ENCODE measurements at regions not wholly inside any gene's neighbourhood (a gene's known extent, or its start where the extent isn't known, plus 50 kb on each side); places are given as distances from the start of the nearest gene placed in this dataset.
A peak's percentile ranks its signal among the peaks of the same experiment; 100 is the strongest.

GRCh38 chr22:22397292-22397870 lies 111.2 kb downstream of the ZNF280B start:
- peak; percentile 62 for DNase-seq
- Histone ChIP-seq H3K27me3 (no peaks in the 10 kb centered on the region), H3K36me3 (no peaks in the 10 kb centered on the region), H3K9me3 (peaks cover 8% of the 10 kb centered on the region), H3K4me3 (no peak overlapping the region)

DNA sequence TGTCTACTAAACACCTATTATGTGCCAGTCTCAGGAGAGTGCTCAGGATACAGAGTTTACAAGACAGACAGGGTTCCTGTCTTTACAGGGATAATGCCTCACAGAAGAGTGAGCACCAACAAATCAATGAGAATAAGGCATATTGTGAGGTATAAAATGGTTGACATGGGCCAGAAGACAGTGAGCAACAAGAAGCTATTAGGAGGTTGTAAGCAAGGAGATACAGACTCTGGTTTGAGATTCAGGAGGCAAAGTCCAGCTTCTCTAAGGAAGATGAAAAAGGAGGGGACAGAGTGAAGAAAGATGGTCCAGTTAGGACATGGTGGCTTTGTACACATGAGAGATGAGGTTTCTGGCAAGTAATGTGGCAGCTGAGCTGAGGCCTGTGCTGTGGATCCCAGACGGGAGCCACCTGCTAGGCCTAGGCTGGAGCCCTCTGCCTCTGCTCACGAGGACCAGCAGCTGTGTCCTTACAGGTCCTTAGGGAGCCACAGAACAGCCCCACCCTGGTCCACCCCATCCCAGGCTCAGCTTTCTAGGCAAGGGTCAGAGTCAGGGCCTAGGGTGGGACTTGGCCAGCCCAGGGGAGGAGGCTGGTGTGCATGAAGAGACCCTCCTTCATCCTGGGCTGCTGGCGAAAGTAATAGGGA lies 110.5 kb downstream of the ZNF280B start:
- Histone ChIP-seq H3K27me3 (no peaks in the 10 kb centered on the region), H3K9me3 (peaks cover 6% of the 10 kb centered on the region), H3K4me3 (no peak overlapping the region), H3K36me3 (no peaks in the 10 kb centered on the region)
- no peak for DNase-seq

GRCh38 chr22:22398530-22399327 lies 109.8 kb downstream of the ZNF280B start:
- Histone ChIP-seq H3K27me3 (no peaks in the 10 kb centered on the region), H3K4me3 (no peak overlapping the region), H3K9me3 (peaks cover 1% of the 10 kb centered on the region), H3K36me3 (no peaks in the 10 kb centered on the region)
- DNase-seq = no peak

DNA sequence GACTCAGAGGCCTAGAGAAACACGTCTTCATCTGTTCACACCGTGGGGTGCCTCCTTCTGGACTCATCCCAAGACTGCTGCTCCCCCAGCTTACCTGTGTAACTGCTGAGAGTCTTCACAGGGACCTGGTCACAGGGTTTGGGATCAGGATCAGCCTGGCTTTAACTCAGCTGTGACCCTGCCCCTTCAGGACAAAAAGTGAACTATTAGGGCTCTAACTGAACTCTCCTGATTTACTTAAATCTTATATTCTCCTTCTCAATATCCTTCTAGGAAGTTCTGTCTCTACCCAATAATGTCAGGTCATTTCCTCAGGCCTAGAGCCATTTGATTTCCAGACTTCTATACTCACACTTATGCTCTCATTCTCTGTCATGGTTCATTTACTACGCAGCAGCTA lies 108.4 kb downstream of the ZNF280B start:
- no peak for DNase-seq
- Histone ChIP-seq H3K9me3 (no peaks in the 10 kb centered on the region), H3K4me3 (no peak overlapping the region), H3K27me3 (no peaks in the 10 kb centered on the region), H3K36me3 (no peaks in the 10 kb centered on the region)

DNA sequence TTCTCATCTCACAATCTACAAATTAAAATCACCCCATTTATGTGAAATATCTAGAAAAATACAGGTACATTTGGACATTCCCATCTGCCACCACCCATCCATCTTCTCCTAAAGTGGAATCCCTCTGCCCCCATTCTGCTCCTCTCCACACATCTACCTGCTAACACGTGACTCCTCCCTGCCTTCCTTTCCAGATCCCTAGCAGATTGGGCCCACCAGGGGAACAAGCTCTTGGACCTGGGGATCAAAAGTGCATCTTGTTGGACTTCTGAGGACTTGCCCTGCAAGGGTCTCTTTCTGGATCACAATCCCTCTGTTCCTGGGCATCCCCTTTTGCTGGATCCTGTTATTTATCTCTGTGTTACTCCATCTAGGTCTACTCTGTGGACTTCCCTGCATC lies 107.6 kb downstream of the ZNF280B start:
- H3K9me3 ChIP-seq = no peaks in the 10 kb centered on the region
- no peaks in the 10 kb centered on the region for H3K36me3 ChIP-seq
- no peak for DNase-seq
- H3K4me3 ChIP-seq = no peak overlapping the region
- H3K27me3 ChIP-seq = no peaks in the 10 kb centered on the region

GRCh38 chr22:22401381-22401780 lies 107.2 kb downstream of the ZNF280B start:
- no peaks in the 10 kb centered on the region for H3K9me3 ChIP-seq
- no peak overlapping the region for H3K4me3 ChIP-seq
- no peak for DNase-seq
- H3K36me3 ChIP-seq = no peaks in the 10 kb centered on the region
- no peaks in the 10 kb centered on the region for H3K27me3 ChIP-seq

- Histone ChIP-seq H3K36me3 (no peaks in the 10 kb centered on the region), H3K27me3 (peaks cover 7% of the 10 kb centered on the region), H3K4me3 (no peak overlapping the region), H3K9me3 (no peaks in the 10 kb centered on the region)
- DNase-seq = no peak
These were observed 105.2 kb downstream of the ZNF280B start for GRCh38 chr22:22403306-22403705.

DNA sequence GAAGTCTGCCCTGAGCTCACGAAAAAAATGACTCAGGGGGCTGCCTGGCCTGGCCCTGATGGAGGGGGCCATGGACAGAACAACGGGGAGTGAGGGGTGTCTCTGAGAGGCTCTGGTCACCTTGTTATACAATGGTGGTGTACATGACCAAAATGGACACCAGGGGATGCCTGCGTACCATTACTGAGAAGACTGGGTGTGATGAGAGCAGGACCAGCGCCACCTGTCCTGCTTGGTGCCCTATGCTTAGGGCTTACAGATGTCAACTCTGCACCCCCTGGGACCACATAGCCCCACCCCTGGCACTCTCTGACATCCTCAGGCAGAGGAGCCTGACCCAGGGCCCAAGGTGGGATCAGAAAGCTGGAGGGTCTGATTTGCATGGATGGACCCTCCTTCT lies 104.8 kb downstream of the ZNF280B start:
- Histone ChIP-seq H3K27me3 (peaks cover 11% of the 10 kb centered on the region), H3K9me3 (no peaks in the 10 kb centered on the region), H3K36me3 (no peaks in the 10 kb centered on the region), H3K4me3 (no peak overlapping the region)
- DNase-seq = no peak

GRCh38 chr22:22404598-22405284 lies 103.8 kb downstream of the ZNF280B start:
- H3K9me3 ChIP-seq = no peaks in the 10 kb centered on the region
- peaks cover 16% of the 10 kb centered on the region for H3K27me3 ChIP-seq
- H3K4me3 ChIP-seq = no peak overlapping the region
- no peaks in the 10 kb centered on the region for H3K36me3 ChIP-seq
- no peak for DNase-seq

GRCh38 chr22:22406445-22407027 lies 102.0 kb downstream of the ZNF280B start:
- no peak for DNase-seq
- Histone ChIP-seq H3K9me3 (no peaks in the 10 kb centered on the region), H3K4me3 (no peak overlapping the region), H3K27me3 (peaks cover 23% of the 10 kb centered on the region), H3K36me3 (no peaks in the 10 kb centered on the region)

- Histone ChIP-seq H3K9me3 (no peaks in the 10 kb centered on the region), H3K4me3 (no peak overlapping the region), H3K27me3 (peaks cover 25% of the 10 kb centered on the region), H3K36me3 (no peaks in the 10 kb centered on the region)
- no peak for DNase-seq
These were observed 101.5 kb downstream of the ZNF280B start for GRCh38 chr22:22407061-22407460.

DNA sequence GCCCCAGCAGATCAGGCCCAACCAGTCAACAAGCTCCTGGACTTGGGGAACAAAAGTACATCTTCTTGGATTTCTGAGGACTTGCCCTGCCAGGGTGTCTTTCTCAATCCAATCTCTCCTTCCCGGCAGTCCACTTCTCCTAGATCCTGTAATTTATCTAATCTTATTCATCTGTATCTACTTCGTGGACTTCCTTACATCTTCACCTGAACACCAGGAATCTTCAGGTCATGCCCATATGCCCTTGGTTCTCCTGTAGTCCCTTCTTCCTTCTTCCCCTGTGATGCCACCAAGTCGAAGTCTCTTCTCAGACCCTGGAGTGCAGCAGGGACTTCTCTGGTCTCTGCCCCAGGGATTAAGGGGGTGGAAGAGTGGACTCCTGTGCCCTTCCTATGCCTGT lies 100.3 kb downstream of the ZNF280B start:
- Histone ChIP-seq H3K4me3 (no peak overlapping the region), H3K27me3 (peaks cover 30% of the 10 kb centered on the region), H3K36me3 (no peaks in the 10 kb centered on the region), H3K9me3 (no peaks in the 10 kb centered on the region)
- no peak for DNase-seq

GRCh38 chr22:22408731-22409696 lies 99.5 kb downstream of the ZNF280B start:
- Histone ChIP-seq H3K36me3 (no peaks in the 10 kb centered on the region), H3K27me3 (peaks cover 37% of the 10 kb centered on the region), H3K9me3 (0 out of 2 replicates have a peak, but pooled peaks cover 2% of the 10 kb centered on the region), H3K4me3 (no peak overlapping the region)
- DNase-seq = no peak

- Histone ChIP-seq H3K36me3 (no peaks in the 10 kb centered on the region), H3K9me3 (0 out of 2 replicates have a peak, but pooled peaks cover 2% of the 10 kb centered on the region)
- no peak for DNase-seq
These were observed 98.4 kb downstream of the ZNF280B start for GRCh38 chr22:22410121-22410520.

GRCh38 chr22:22410677-22411076 lies 97.9 kb downstream of the ZNF280B start:
- Histone ChIP-seq H3K36me3 (no peaks in the 10 kb centered on the region), H3K27me3 (peaks cover 42% of the 10 kb centered on the region), H3K4me3 (no peak overlapping the region), H3K9me3 (0 out of 2 replicates have a peak, but pooled peaks cover 2% of the 10 kb centered on the region)
- no peak for DNase-seq

More at GRCh38 chr22:22410121-22410520, 98.4 kb downstream of the ZNF280B start:
- H3K27me3 ChIP-seq = peaks cover 42% of the 10 kb centered on the region
- no peak overlapping the region for H3K4me3 ChIP-seq

- no peaks in the 10 kb centered on the region for H3K36me3 ChIP-seq
- H3K4me3 ChIP-seq = no peak overlapping the region
- no peak for DNase-seq
- H3K9me3 ChIP-seq = peaks cover 2% of the 10 kb centered on the region; the same call in 1 of the 2 replicates
- peaks cover 52% of the 10 kb centered on the region for H3K27me3 ChIP-seq
These were observed 94.3 kb downstream of the ZNF280B start for GRCh38 chr22:22414266-22414665.
